Activated naive CD4-positive, alpha-beta T cell treated with anti-CD3 and anti-CD28 coated beads, Interleukin-2, amount 10 ng/mL, durations not matched to agents 7 days and 5 days (primary cell): ENCODE measurements at regions not wholly inside any gene's neighbourhood (a gene's known extent, or its start where the extent isn't known, plus 50 kb on each side); places are given as distances from the start of the nearest gene placed in this dataset.
"Not testable (repeated sequence)": the region's sequence is repeated elsewhere in the genome, so short reads cannot be mapped to it uniquely, and the experiment has no call there.

ENCODE experiments used
- CTCF ChIA-PET: fragments of 350-600 bp; sonication (Branson Sonifier 250); formaldehyde crosslinking; loops from one replicate; lab custom pipeline; 2021; ENCODE audit warnings: antibody characterized with exemption; lab: Charles Lee
- DNase-seq: peaks from one replicate; pipeline ENCODE4 v3.0.0-alpha.2; 2020
- H3K27ac Mint-ChIP-seq: one replicate; pipeline ENCODE4 v1.8.0; 2021; ENCODE audit warnings: mild to moderate bottlenecking, moderate library complexity, mixed read lengths
- H3K27me3 Mint-ChIP-seq: one replicate; pipeline ENCODE4 v1.8.0; 2021; ENCODE audit warnings: mild to moderate bottlenecking, mixed read lengths
- H3K36me3 Mint-ChIP-seq: one replicate; pipeline ENCODE4 v1.8.0; 2021; ENCODE audit warnings: mixed read lengths
- H3K4me1 Mint-ChIP-seq: one replicate; pipeline ENCODE4 v1.8.0; 2021; ENCODE audit warnings: mixed read lengths
- H3K4me3 Mint-ChIP-seq: one replicate; pipeline ENCODE4 v1.8.0; 2021; ENCODE audit warnings: mild to moderate bottlenecking, moderate library complexity, mixed read lengths
- H3K9me3 Mint-ChIP-seq: one replicate; pipeline ENCODE4 v1.8.0; 2021; ENCODE audit warnings: mixed read lengths

GRCh38 chr13:69649063-69649392, 458.6 kb upstream of the ATXN8OS start:
- Mint-ChIP-seq H3K9me3 (peaks cover 1% of the 10 kb centered on the region), H3K27me3 (no peaks in the 10 kb centered on the region), H3K4me1 (no peaks in the 10 kb centered on the region), H3K4me3 (no peak overlapping the region), H3K36me3 (no peaks in the 10 kb centered on the region), H3K27ac (no peak overlapping the region)
- CTCF ChIA-PET = no interaction called here
- DNase-seq = no peak

- H3K27ac Mint-ChIP-seq = no peak overlapping the region
- no peak overlapping the region for H3K4me3 Mint-ChIP-seq
- CTCF ChIA-PET = no interaction called here
These were observed 459.1 kb upstream of the ATXN8OS start for GRCh38 chr13:69648340-69649062.

GRCh38 chr13:69644447-69644846, 463.2 kb upstream of the ATXN8OS start:
- no peak overlapping the region for H3K27ac Mint-ChIP-seq
- no peak overlapping the region for H3K4me3 Mint-ChIP-seq
- CTCF ChIA-PET = no interaction called here
- no peak for DNase-seq
- no peaks in the 10 kb centered on the region for H3K9me3 Mint-ChIP-seq
- H3K36me3 Mint-ChIP-seq = no peaks in the 10 kb centered on the region
- H3K27me3 Mint-ChIP-seq = no peaks in the 10 kb centered on the region
- no peaks in the 10 kb centered on the region for H3K4me1 Mint-ChIP-seq

More at GRCh38 chr13:69648340-69649062, 459.1 kb upstream of the ATXN8OS start:
- DNase-seq = no peak
- Mint-ChIP-seq H3K27me3 (no peaks in the 10 kb centered on the region), H3K36me3 (no peaks in the 10 kb centered on the region), H3K9me3 (no peaks in the 10 kb centered on the region), H3K4me1 (no peaks in the 10 kb centered on the region)

- H3K4me1 Mint-ChIP-seq = no peaks in the 10 kb centered on the region
- no peak for DNase-seq
These were observed 465.9 kb upstream of the ATXN8OS start for GRCh38 chr13:69641773-69642172.

GRCh38 chr13:69633044-69633443, 474.6 kb upstream of the ATXN8OS start:
- H3K4me1 Mint-ChIP-seq = no peaks in the 10 kb centered on the region
- CTCF ChIA-PET = interaction anchor here (0.6 kb wide), 1 partner anchor 9 kb away, joined by 3 read pairs; no protein-coding TSS in a partner anchor
- H3K36me3 Mint-ChIP-seq = no peaks in the 10 kb centered on the region
- H3K27me3 Mint-ChIP-seq = no peaks in the 10 kb centered on the region
- no peak for DNase-seq
- peaks cover 5% of the 10 kb centered on the region for H3K9me3 Mint-ChIP-seq
- no peak overlapping the region for H3K27ac Mint-ChIP-seq
- no peak overlapping the region for H3K4me3 Mint-ChIP-seq

More at GRCh38 chr13:69641773-69642172, 465.9 kb upstream of the ATXN8OS start:
- H3K27ac Mint-ChIP-seq = no peak overlapping the region
- no peaks in the 10 kb centered on the region for H3K36me3 Mint-ChIP-seq
- H3K4me3 Mint-ChIP-seq = no peak overlapping the region
- H3K9me3 Mint-ChIP-seq = peaks cover 12% of the 10 kb centered on the region
- H3K27me3 Mint-ChIP-seq = no peaks in the 10 kb centered on the region
- CTCF ChIA-PET = no interaction called here

- H3K4me3 Mint-ChIP-seq = no peak overlapping the region
- no peaks in the 10 kb centered on the region for H3K4me1 Mint-ChIP-seq
- CTCF ChIA-PET = no interaction called here
- no peak for DNase-seq
- H3K27ac Mint-ChIP-seq = no peak overlapping the region
- H3K36me3 Mint-ChIP-seq = no peaks in the 10 kb centered on the region
- no peaks in the 10 kb centered on the region for H3K27me3 Mint-ChIP-seq
- no peaks in the 10 kb centered on the region for H3K9me3 Mint-ChIP-seq
These were observed 483.7 kb upstream of the ATXN8OS start for GRCh38 chr13:69623973-69624372.

- no peak overlapping the region for H3K4me3 Mint-ChIP-seq
- H3K36me3 Mint-ChIP-seq = no peaks in the 10 kb centered on the region
- no peaks in the 10 kb centered on the region for H3K4me1 Mint-ChIP-seq
- CTCF ChIA-PET = no interaction called here
- no peak for DNase-seq
- peaks cover 1% of the 10 kb centered on the region for H3K9me3 Mint-ChIP-seq
- no peak overlapping the region for H3K27ac Mint-ChIP-seq
- H3K27me3 Mint-ChIP-seq = no peaks in the 10 kb centered on the region
These were observed 488.0 kb upstream of the ATXN8OS start for GRCh38 chr13:69619651-69620050.

GRCh38 chr13:69618838-69619237, 488.8 kb upstream of the ATXN8OS start:
- DNase-seq = no peak
- no peaks in the 10 kb centered on the region for H3K27me3 Mint-ChIP-seq
- no peaks in the 10 kb centered on the region for H3K4me1 Mint-ChIP-seq
- CTCF ChIA-PET = no interaction called here
- no peak overlapping the region for H3K4me3 Mint-ChIP-seq
- peaks cover 3% of the 10 kb centered on the region for H3K9me3 Mint-ChIP-seq
- H3K36me3 Mint-ChIP-seq = no peaks in the 10 kb centered on the region
- H3K27ac Mint-ChIP-seq = no peak overlapping the region

GRCh38 chr13:69618393-69618792, 489.2 kb upstream of the ATXN8OS start:
- Mint-ChIP-seq H3K27ac (no peak overlapping the region), H3K4me3 (no peak overlapping the region), H3K9me3 (peaks cover 3% of the 10 kb centered on the region), H3K27me3 (no peaks in the 10 kb centered on the region), H3K36me3 (no peaks in the 10 kb centered on the region), H3K4me1 (no peaks in the 10 kb centered on the region)
- no peak for DNase-seq
- CTCF ChIA-PET = no interaction called here

GRCh38 chr13:69617587-69617986, 490.0 kb upstream of the ATXN8OS start:
- H3K36me3 Mint-ChIP-seq = no peaks in the 10 kb centered on the region
- H3K27ac Mint-ChIP-seq = no peak overlapping the region
- H3K9me3 Mint-ChIP-seq = peaks cover 3% of the 10 kb centered on the region
- DNase-seq = no peak
- H3K27me3 Mint-ChIP-seq = no peaks in the 10 kb centered on the region
- CTCF ChIA-PET = no interaction called here
- H3K4me1 Mint-ChIP-seq = no peaks in the 10 kb centered on the region
- H3K4me3 Mint-ChIP-seq = no peak overlapping the region

- Mint-ChIP-seq H3K9me3 (peaks cover 3% of the 10 kb centered on the region), H3K4me3 (no peak overlapping the region), H3K36me3 (no peaks in the 10 kb centered on the region), H3K27me3 (no peaks in the 10 kb centered on the region), H3K4me1 (no peaks in the 10 kb centered on the region), H3K27ac (no peak overlapping the region)
- no peak for DNase-seq
- CTCF ChIA-PET = no interaction called here
These were observed 491.2 kb upstream of the ATXN8OS start for GRCh38 chr13:69616396-69616795.

- DNase-seq, H3K27me3 Mint-ChIP-seq, H3K36me3 Mint-ChIP-seq, H3K27ac Mint-ChIP-seq, H3K9me3 Mint-ChIP-seq, CTCF ChIA-PET, H3K4me3 Mint-ChIP-seq, H3K4me1 Mint-ChIP-seq: not testable (repeated sequence)
These were observed 492.6 kb upstream of the ATXN8OS start for GRCh38 chr13:69615055-69615454.

- DNase-seq = no peak
- CTCF ChIA-PET = no interaction called here
- Mint-ChIP-seq H3K9me3 (peaks cover 19% of the 10 kb centered on the region), H3K4me3 (no peak overlapping the region), H3K4me1 (no peaks in the 10 kb centered on the region), H3K36me3 (no peaks in the 10 kb centered on the region), H3K27ac (no peak overlapping the region), H3K27me3 (no peaks in the 10 kb centered on the region)
These were observed 502.9 kb upstream of the ATXN8OS start for GRCh38 chr13:69604698-69605097.

GRCh38 chr13:69603144-69603853, 504.3 kb upstream of the ATXN8OS start:
- DNase-seq = no peak
- Mint-ChIP-seq H3K36me3 (no peaks in the 10 kb centered on the region), H3K27me3 (no peaks in the 10 kb centered on the region), H3K4me3 (no peak overlapping the region), H3K4me1 (no peaks in the 10 kb centered on the region), H3K9me3 (peaks cover 19% of the 10 kb centered on the region), H3K27ac (no peak overlapping the region)
- CTCF ChIA-PET = no interaction called here

- Mint-ChIP-seq H3K27ac (no peak overlapping the region), H3K27me3 (no peaks in the 10 kb centered on the region), H3K36me3 (no peaks in the 10 kb centered on the region), H3K4me1 (no peaks in the 10 kb centered on the region), H3K9me3 (peaks cover 19% of the 10 kb centered on the region), H3K4me3 (no peak overlapping the region)
- no peak for DNase-seq
- CTCF ChIA-PET = no interaction called here
These were observed 506.0 kb upstream of the ATXN8OS start for GRCh38 chr13:69601661-69602060.
